OCI-LY1 (cell line): ENCODE measurements at regions not wholly inside any gene's neighbourhood (a gene's known extent, or its start where the extent isn't known, plus 50 kb on each side); places are given as distances from the start of the nearest gene placed in this dataset.

Experiments
- H2AFZ ChIP-seq: fragments of 200-600 bp; sonication (generic), shearing (Covaris generic); 2 replicates; pipeline ENCODE4 v1.6.0; 2014; ENCODE audit warnings: antibody characterized with exemption, mild to moderate bottlenecking, low read length
- H3F3A ChIP-seq: fragments of 200-600 bp; sonication (generic), shearing (Covaris generic); 2 replicates; pipeline ENCODE4 v1.6.0; 2014; ENCODE audit warnings: mild to moderate bottlenecking, antibody characterized with exemption, low read length, moderate library complexity; ENCODE audit not compliant: insufficient read depth
- H3K27ac ChIP-seq: fragments of 200-600 bp; sonication (generic); 2 replicates; pipeline ENCODE4 v1.5.1; 2014; ENCODE audit warnings: low read length, mixed run types, mild to moderate bottlenecking, low read depth; ENCODE audit not compliant: poor library complexity, severe bottlenecking
- H3K27me3 ChIP-seq: fragments of 200-600 bp; sonication (generic); 2 replicates; pipeline ENCODE4 v1.6.0; 2014; ENCODE audit warnings: antibody characterized with exemption, mild to moderate bottlenecking, low read length, moderate library complexity; ENCODE audit not compliant: insufficient read depth
- H3K36me3 ChIP-seq: fragments of 200-600 bp; sonication (generic); 2 replicates; pipeline ENCODE4 v1.6.1; 2014; ENCODE audit warnings: mild to moderate bottlenecking, antibody characterized with exemption, low read length, moderate library complexity, mixed read lengths; ENCODE audit not compliant: insufficient read depth
- H3K4me1 ChIP-seq: fragments of 200-600 bp; sonication (generic); 2 replicates; pipeline ENCODE4 v1.5.1; 2014; ENCODE audit warnings: mild to moderate bottlenecking, low read length, moderate library complexity; ENCODE audit not compliant: insufficient read depth, severe bottlenecking
- H3K4me2 ChIP-seq: fragments of 200-600 bp; sonication (generic), shearing (Covaris generic); 2 replicates; pipeline ENCODE4 v1.6.1; 2014; ENCODE audit warnings: low read length
- H3K4me3 ChIP-seq: fragments of 200-600 bp; sonication (generic); 2 replicates; pipeline ENCODE4 v1.5.1; 2014; ENCODE audit warnings: low read length, low read depth, mild to moderate bottlenecking, mixed read lengths; ENCODE audit not compliant: poor library complexity, severe bottlenecking
- H3K79me2 ChIP-seq: fragments of 200-600 bp; shearing (Covaris generic); 2 replicates; pipeline ENCODE4 v1.6.1; 2016; ENCODE audit warnings: mixed run types, low read length, mixed read lengths; ENCODE audit not compliant: insufficient read depth
- H3K9ac ChIP-seq: fragments of 200-600 bp; sonication (generic), shearing (Covaris generic); 2 replicates; pipeline ENCODE4 v1.6.1; 2014; ENCODE audit warnings: mild to moderate bottlenecking, low read length, mixed read lengths
- H3K9me2 ChIP-seq: fragments of 200-600 bp; sonication (generic), shearing (Covaris generic); 2 replicates; pipeline ENCODE4 v1.6.1; 2014; ENCODE audit warnings: low read depth, mild to moderate bottlenecking, low read length, mixed read lengths
- H3K9me3 ChIP-seq: fragments of 200-600 bp; shearing (Covaris generic); 2 replicates; pipeline ENCODE4 v1.6.1; 2014; ENCODE audit warnings: low read length, mixed read lengths
- H4K20me1 ChIP-seq: fragments of 200-600 bp; sonication (generic), shearing (Covaris generic); 2 replicates; pipeline ENCODE4 v1.6.0; 2016; ENCODE audit warnings: mild to moderate bottlenecking, low read length; ENCODE audit not compliant: insufficient read depth
- CTCF ChIP-seq: fragments of 200-600 bp; sonication (generic), shearing (Covaris generic); IDR thresholded peaks from 2 replicates; pipeline ENCODE4 v1.5.1; 2017; ENCODE audit warnings: mild to moderate bottlenecking, antibody characterized with exemption, low read length, moderate library complexity, mixed read lengths
- EZH2 ChIP-seq: fragments of 200-600 bp; sonication (generic), shearing (Covaris generic); IDR thresholded peaks from 2 replicates; pipeline ENCODE4 v1.8.0; 2017; ENCODE audit warnings: borderline replicate concordance, mixed run types, mild to moderate bottlenecking, antibody characterized with exemption, low read length, moderate library complexity, mixed read lengths

GRCh38 chr11:95359341-95359663, 128.3 kb upstream of the SESN3 start:
- TF ChIP-seq CTCF (no peak), EZH2 (no peak)
- no peaks in the 10 kb centered on the region for H3K79me2 ChIP-seq
- no peaks in the 10 kb centered on the region for H4K20me1 ChIP-seq
- H3F3A ChIP-seq, result no peaks in the 10 kb centered on the region
- H3K4me3 ChIP-seq, result no peak overlapping the region
- H3K36me3 ChIP-seq, result no peaks in the 10 kb centered on the region
- no peak overlapping the region for H3K4me2 ChIP-seq
- H3K27me3 ChIP-seq, result peaks cover 6% of the 10 kb centered on the region; the same call in 1 of the 2 replicates
- no peak overlapping the region for H3K27ac ChIP-seq
- no peaks in the 10 kb centered on the region for H3K9me3 ChIP-seq
- no peaks in the 10 kb centered on the region for H3K4me1 ChIP-seq
- no peaks in the 10 kb centered on the region for H3K9me2 ChIP-seq
- H3K9ac ChIP-seq, result no peak overlapping the region
- H2AFZ ChIP-seq, result no peak overlapping the region

DNA sequence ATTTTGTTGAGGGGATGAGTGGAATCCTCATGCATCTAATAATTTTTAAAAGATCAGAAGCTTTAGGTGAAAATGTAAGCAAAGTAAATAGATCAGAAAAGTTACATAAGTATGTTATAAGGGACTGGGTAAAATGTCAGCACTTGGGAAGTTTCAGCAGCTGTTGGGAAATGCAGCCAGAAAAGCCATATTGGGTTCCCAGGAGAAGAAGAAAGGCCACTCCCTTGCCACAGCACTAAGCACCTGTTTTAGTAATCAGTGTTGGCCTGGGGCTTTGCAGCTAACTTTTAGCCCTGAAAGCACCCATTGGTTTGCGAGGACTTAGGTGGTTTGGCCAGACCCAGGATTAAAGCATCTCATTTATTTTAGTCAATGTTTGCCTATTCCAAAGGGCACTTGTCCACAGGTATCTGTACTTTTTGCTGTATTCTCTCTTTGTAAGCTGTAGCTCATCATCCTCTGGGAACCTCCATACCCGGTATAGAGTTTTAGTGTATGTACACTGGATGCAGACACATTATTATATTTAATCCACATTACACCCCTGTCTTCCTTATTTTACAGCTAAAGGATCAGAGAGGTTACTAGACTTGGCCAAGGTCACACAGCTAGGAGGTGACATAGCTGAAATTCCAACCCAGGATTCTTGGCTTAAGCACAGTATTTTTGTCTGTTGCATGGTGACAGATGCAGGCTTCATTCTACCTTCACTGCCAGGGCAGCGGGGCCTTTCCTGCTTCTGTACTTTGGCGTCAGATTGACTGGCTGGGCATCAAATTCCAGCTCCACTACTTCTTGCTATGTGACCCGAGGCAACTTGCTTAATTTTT, 127.7 kb upstream of the SESN3 start:
- Histone ChIP-seq H3F3A (no peaks in the 10 kb centered on the region), H3K9ac (no peak overlapping the region), H3K4me3 (no peak overlapping the region), H3K27ac (no peak overlapping the region), H4K20me1 (no peaks in the 10 kb centered on the region), H3K79me2 (no peaks in the 10 kb centered on the region), H3K4me2 (no peak overlapping the region), H3K9me2 (no peaks in the 10 kb centered on the region), H3K4me1 (no peaks in the 10 kb centered on the region), H3K27me3 (peaks cover 6% of the 10 kb centered on the region; the same call in 1 of the 2 replicates), H2AFZ (no peak overlapping the region), H3K9me3 (no peaks in the 10 kb centered on the region), H3K36me3 (no peaks in the 10 kb centered on the region)
- no peak for TF ChIP-seq CTCF
- no peak for TF ChIP-seq EZH2

GRCh38 chr11:95354304-95354703, 123.3 kb upstream of the SESN3 start:
- H3K27ac ChIP-seq, result no peak overlapping the region
- no peak overlapping the region for H3K4me3 ChIP-seq
- H4K20me1 ChIP-seq, result no peaks in the 10 kb centered on the region
- no peak overlapping the region for H3K9ac ChIP-seq
- no peaks in the 10 kb centered on the region for H3K9me2 ChIP-seq
- no peak overlapping the region for H3K4me2 ChIP-seq
- no peaks in the 10 kb centered on the region for H3K9me3 ChIP-seq
- H2AFZ ChIP-seq, result no peak overlapping the region
- no peaks in the 10 kb centered on the region for H3K4me1 ChIP-seq
- H3K27me3 ChIP-seq, result peaks cover 6% of the 10 kb centered on the region; the same call in 1 of the 2 replicates
- no peaks in the 10 kb centered on the region for H3K36me3 ChIP-seq
- no peaks in the 10 kb centered on the region for H3F3A ChIP-seq
- TF ChIP-seq EZH2, result no peak
- no peak for TF ChIP-seq CTCF
- H3K79me2 ChIP-seq, result no peaks in the 10 kb centered on the region
